GM12878 (cell line): ENCODE measurements at regions not wholly inside any gene's neighbourhood (a gene's known extent, or its start where the extent isn't known, plus 50 kb on each side); places are given as distances from the start of the nearest gene placed in this dataset.
"Not testable (repeated sequence)": the region's sequence is repeated elsewhere in the genome, so short reads cannot be mapped to it uniquely, and the experiment has no call there.

Source experiments
- ATAC-seq: fragments of 200-7000 bp; cut with Tn5 transposase; 3 replicates; pipeline ENCODE4 v1.9.1; 2020; ENCODE audit warnings: mild to moderate bottlenecking, moderate library complexity
- BruUV-seq: library from RNA; stranded (reverse); fragments of 400-500 nt; replicated peaks from 2 replicates; lab custom pipeline; 2021; lab: Mats Ljungman, UMichigan
- CTCF ChIA-PET: fragments of 300-600 bp; sonication (Branson Sonifier 250); formaldehyde crosslinking; extraction: SDS; loops from one replicate; lab custom pipeline; 2021; ENCODE audit warnings: inconsistent platforms; lab: Yijun Ruan, JAX
- POLR2A ChIA-PET: fragments of 350-600 bp; formaldehyde crosslinking; extraction: SDS; loops from one replicate; lab custom pipeline; 2021; ENCODE audit warnings: inconsistent platforms; lab: Charles Lee
- RAD21 ChIA-PET: fragments of 300-600 bp; sonication (Branson Sonifier 250); formaldehyde crosslinking; loops from one replicate; lab custom pipeline; 2023; ENCODE audit warnings: antibody characterized with exemption; ENCODE audit not compliant: unreplicated experiment; lab: Charles Lee
- SMC1A ChIA-PET: fragments of 300-600 bp; sonication (Branson Sonifier 250); formaldehyde crosslinking; loops from one replicate; lab custom pipeline; 2023; ENCODE audit not compliant: unreplicated experiment, uncharacterized antibody; lab: Charles Lee
- DNase-seq: peaks from one replicate; pipeline ENCODE4 v3.0.0-alpha.2; 2011; ENCODE audit warnings: low read depth, low spot score
- FAIRE-seq: peaks from 3 replicates; lab custom pipeline; 2011; peaks lifted over from hg19 to GRCh38; lab: Jason Lieb, UNC
- H2AFZ ChIP-seq: 2 replicates; pipeline ENCODE4 v1.6.0; 2011; ENCODE audit warnings: low read depth, low read length, control low read depth; ENCODE audit not compliant: control insufficient read depth
- H3K27ac ChIP-seq: 2 replicates; pipeline ENCODE4 v1.5.1; 2011; ENCODE audit warnings: control low read depth; ENCODE audit not compliant: control insufficient read depth, insufficient read depth
- H3K27me3 ChIP-seq, 2 experiments: replicated peaks in 1 of 2; 2 replicates each; pipeline versions ENCODE4 v1.6.0 to v1.6.1; 2011; ENCODE audit warnings: low read length in 1 of 2; ENCODE audit not compliant: control insufficient read depth in 2 of 2, insufficient read depth in 2 of 2
- H3K36me3 ChIP-seq, 2 experiments: 2 replicates each; pipeline ENCODE4 v1.5.1; 2011; ENCODE audit warnings: low read length in 1 of 2; ENCODE audit not compliant: control insufficient read depth in 2 of 2, insufficient read depth in 2 of 2
- H3K4me1 ChIP-seq: 2 replicates; pipeline ENCODE4 v1.6.1; 2011; ENCODE audit warnings: mild to moderate bottlenecking, low read length, moderate library complexity, mixed read lengths; ENCODE audit not compliant: control insufficient read depth, insufficient read depth
- H3K4me2 ChIP-seq: 2 replicates; pipeline ENCODE4 v1.6.0; 2011; ENCODE audit warnings: control low read depth; ENCODE audit not compliant: control insufficient read depth, insufficient read depth
- H3K4me3 ChIP-seq: fragments of 200-600 bp; sonication (generic); 2 replicates; pipeline ENCODE4 v1.5.1; 2016
- H3K79me2 ChIP-seq: 2 replicates; pipeline ENCODE4 v1.6.0; 2011; ENCODE audit warnings: low read length; ENCODE audit not compliant: control insufficient read depth, insufficient read depth
- H3K9ac ChIP-seq: 2 replicates; pipeline ENCODE4 v1.8.0; 2011; ENCODE audit warnings: low read length, control low read depth, mixed read lengths; ENCODE audit not compliant: control insufficient read depth, insufficient read depth
- H3K9me3 ChIP-seq: replicated peaks from 3 replicates; pipeline ENCODE4 v1.5.1; 2011; ENCODE audit warnings: mild to moderate bottlenecking, low read length; ENCODE audit not compliant: control insufficient read depth, insufficient read depth
- H4K20me1 ChIP-seq: 2 replicates; pipeline ENCODE4 v1.6.0; 2011; ENCODE audit not compliant: control insufficient read depth, insufficient read depth
- ASH2L ChIP-seq: fragments of 300-600, 200-600 bp; sonication (generic); IDR thresholded peaks from 2 replicates; pipeline ENCODE4 v1.6.1; 2017; ENCODE audit warnings: low read depth, mild to moderate bottlenecking, borderline replicate concordance
- CHD1 ChIP-seq: IDR thresholded peaks from 2 replicates; pipeline ENCODE4 v1.6.1; 2012; ENCODE audit warnings: low read depth, low read length, improper control_type of control experiment
- CREB1 ChIP-seq: IDR thresholded peaks from 2 replicates; pipeline ENCODE4 v1.6.1; 2012; ENCODE audit warnings: low read depth, mild to moderate bottlenecking, inconsistent platforms
- IKZF2 ChIP-seq, 2 experiments: fragments of 450-650 bp; IDR thresholded peaks; 2 replicates each; pipeline ENCODE4 v1.6.1; 2017; ENCODE audit warnings: mild to moderate bottlenecking in 2 of 2, moderate library complexity in 2 of 2
- IRF3 ChIP-seq: fragments of 450-650 bp; IDR thresholded peaks from 2 replicates; pipeline ENCODE4 v1.6.1; 2014; ENCODE audit warnings: mild to moderate bottlenecking
- IRF4 ChIP-seq: IDR thresholded peaks from 2 replicates; pipeline ENCODE4 v1.6.1; 2011; ENCODE audit warnings: low read depth, low read length
- KAT2A ChIP-seq: conservative IDR thresholded peaks from 2 replicates; pipeline ENCODE4 v1.6.1; 2011; ENCODE audit warnings: low read depth, low read length; ENCODE audit not compliant: control insufficient read depth
- MXI1 ChIP-seq: fragments of 150-350 bp; IDR thresholded peaks from 2 replicates; pipeline ENCODE4 v1.6.1; 2011; ENCODE audit warnings: low read depth, mild to moderate bottlenecking, inconsistent platforms, low read length, improper control_type of control experiment
- PAX5 ChIP-seq: IDR thresholded peaks from 2 replicates; pipeline ENCODE4 v1.6.1; 2011; ENCODE audit warnings: low read depth, low read length, borderline replicate concordance
- WRNIP1 ChIP-seq: IDR thresholded peaks from 2 replicates; pipeline ENCODE4 v1.6.1; 2011; ENCODE audit warnings: low read depth, low read length, improper control_type of control experiment, borderline replicate concordance
- ZBTB4 ChIP-seq: fragments of 450-650 bp; formaldehyde crosslinking; IDR thresholded peaks from 2 replicates; pipeline ENCODE4 v1.4.0; 2022; ENCODE audit warnings: mild to moderate bottlenecking, moderate library complexity
- ZNF207 ChIP-seq: fragments of 450-650 bp; IDR thresholded peaks from 2 replicates; pipeline ENCODE4 v1.6.1; 2014; ENCODE audit warnings: antibody characterized with exemption, mild to moderate bottlenecking, borderline replicate concordance
- WGBS: methylation state at CpG from one replicate; pipeline ENCODE4 v1.1.6; 2016; ENCODE audit warnings: low lambda C conversion rate; ENCODE audit not compliant: insufficient replicate concordance, insufficient coverage; ENCODE audit errors: missing lambda C conversion rate; 5-methylcytosine and 5-hydroxymethylcytosine counted together
- in situ Hi-C: fragments of 300-500 bp; cut with MboI; formaldehyde crosslinking; loops from 9 replicates; pipeline ENCODE4 v1.14.3; 2018; ENCODE audit warnings: mixed read lengths
- intact Hi-C: fragments of 100-400 bp; cut with micrococcal nuclease; formaldehyde crosslinking; loops from one replicate; pipeline ENCODE4 v1.14.2; 2022; ENCODE audit not compliant: unreplicated experiment

- ATAC-seq, H3K4me2 ChIP-seq, H3K4me1 ChIP-seq, H3K36me3 ChIP-seq, H3K27me3 ChIP-seq, H4K20me1 ChIP-seq, POLR2A ChIA-PET, H3K4me3 ChIP-seq, CTCF ChIA-PET, RAD21 ChIA-PET, intact Hi-C loops, in situ Hi-C loops, H3K9me3 ChIP-seq, DNase-seq, H3K79me2 ChIP-seq, H2AFZ ChIP-seq, SMC1A ChIA-PET, H3K27ac ChIP-seq, FAIRE-seq, H3K9ac ChIP-seq, BruUV-seq: not testable (repeated sequence)
- 18% methylated on average over 11 of the region's 11 CpGs for WGBS
These were observed 100.7 kb upstream of the KLHL1 start for GRCh38 chr13:70208968-70209367.

GRCh38 chr13:70206671-70207070, 98.4 kb upstream of the KLHL1 start:
- H3K36me3 ChIP-seq, result no peaks in the 10 kb centered on the region
- DNase-seq (no peak), FAIRE-seq (no peak), ATAC-seq (no peak)
- ChIA-PET RAD21 (no interaction called here), SMC1A (no interaction called here), POLR2A (no interaction called here), CTCF (no interaction called here)
- no peak overlapping the region for H3K4me2 ChIP-seq
- H3K4me1 ChIP-seq, result no peaks in the 10 kb centered on the region
- H3K27me3 ChIP-seq, result no peaks in the 10 kb centered on the region
- H4K20me1 ChIP-seq, result no peaks in the 10 kb centered on the region
- H3K79me2 ChIP-seq, result no peaks in the 10 kb centered on the region
- no peaks in the 10 kb centered on the region for H3K9me3 ChIP-seq
- H2AFZ ChIP-seq, result no peak overlapping the region
- no TSS peak for BruUV-seq
- H3K4me3 ChIP-seq, result no peak overlapping the region
- intact Hi-C loops, result no loop called here
- no peak overlapping the region for H3K9ac ChIP-seq
- no peak for TF ChIP-seq IKZF2 (IDR thresholded peaks at IDR 0.05)
- TF ChIP-seq WRNIP1, result no peak
- TF ChIP-seq ZNF207, result no peak
- no peak for TF ChIP-seq KAT2A
- TF ChIP-seq IRF4, result no peak
- TF ChIP-seq ZBTB4, result no peak
- no peak for TF ChIP-seq CREB1
- no peak for TF ChIP-seq CHD1
- no peak for TF ChIP-seq MXI1
- TF ChIP-seq IRF3, result no peak
- no peak for TF ChIP-seq ASH2L
- TF ChIP-seq PAX5, result no peak
- in situ Hi-C loops, result no loop called here
- no peak overlapping the region for H3K27ac ChIP-seq
